H7 (cell line): ENCODE measurements at regions not wholly inside any gene's neighbourhood (a gene's known extent, or its start where the extent isn't known, plus 50 kb on each side); places are given as distances from the start of the nearest gene placed in this dataset.
"Not testable (repeated sequence)": the region's sequence is repeated elsewhere in the genome, so short reads cannot be mapped to it uniquely, and the experiment has no call there.

Source experiments
- DNase-seq: peaks from one replicate; pipeline ENCODE4 v3.0.0; 2012
- H3K27me3 ChIP-seq: 2 replicates; pipeline ENCODE4 v1.6.0; 2011; ENCODE audit warnings: mild to moderate bottlenecking, low read length; ENCODE audit not compliant: control insufficient read depth, insufficient read depth
- H3K36me3 ChIP-seq: replicated peaks from 2 replicates; pipeline ENCODE4 v1.5.1; 2011; ENCODE audit warnings: low read length; ENCODE audit not compliant: control insufficient read depth, insufficient read depth
- H3K4me3 ChIP-seq: 2 replicates; pipeline ENCODE4 v1.5.1; 2011; ENCODE audit warnings: low read depth, mild to moderate bottlenecking, control low read depth, low read length, moderate library complexity; ENCODE audit not compliant: insufficient read depth

- no peaks in the 10 kb centered on the region for H3K36me3 ChIP-seq
- H3K27me3 ChIP-seq: no peaks in the 10 kb centered on the region
- H3K4me3 ChIP-seq: no peak overlapping the region
- DNase-seq: no peak
Observed at GRCh38 chr1:170789063-170789462, 125.1 kb downstream of the PRRX1 start.

DNA sequence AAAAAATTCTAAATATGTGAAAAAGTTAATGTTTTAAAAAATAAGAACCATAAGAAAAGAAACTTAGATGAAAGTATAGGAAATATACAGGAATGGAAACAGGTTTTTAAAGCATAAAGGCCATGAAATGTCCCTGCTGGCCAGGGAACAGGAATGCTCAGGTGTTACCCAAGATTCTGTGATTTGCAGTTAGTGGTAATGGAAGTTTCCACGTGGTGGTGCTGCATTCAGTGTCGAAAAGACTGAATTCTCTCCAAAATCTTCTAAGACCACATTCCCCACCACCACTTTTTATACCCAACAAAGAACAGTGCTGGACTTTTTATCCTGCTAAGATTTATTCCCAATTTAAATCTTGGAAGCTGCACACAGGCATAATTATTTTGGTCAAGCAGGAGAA, 126.2 kb downstream of the PRRX1 start:
- DNase-seq: peak; percentile 10
- no peak overlapping the region for H3K4me3 ChIP-seq
- H3K27me3 ChIP-seq: no peaks in the 10 kb centered on the region
- no peaks in the 10 kb centered on the region for H3K36me3 ChIP-seq

DNA sequence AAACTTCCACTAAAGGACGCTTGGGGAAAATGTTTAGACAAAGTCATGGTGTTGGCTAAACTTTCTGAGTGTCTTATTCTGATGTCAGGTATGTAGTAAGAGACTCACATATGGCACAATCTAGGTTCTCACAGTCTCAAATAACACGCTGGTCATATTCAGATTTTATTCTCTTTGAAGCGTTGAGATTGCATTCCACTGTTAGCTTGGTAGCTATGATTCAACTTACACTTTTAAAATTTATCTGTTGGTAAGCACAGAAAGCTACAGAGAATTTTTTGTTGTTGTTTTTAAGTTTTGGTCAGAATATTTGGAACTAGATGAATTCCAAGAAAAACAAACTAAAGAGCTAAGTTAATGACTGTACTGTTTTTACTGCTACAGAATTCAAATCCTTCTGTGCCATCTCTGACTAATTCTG, 126.7 kb downstream of the PRRX1 start:
- no peak for DNase-seq
- no peaks in the 10 kb centered on the region for H3K27me3 ChIP-seq
- H3K4me3 ChIP-seq: no peak overlapping the region
- no peaks in the 10 kb centered on the region for H3K36me3 ChIP-seq

- Histone ChIP-seq H3K4me3 (no peak overlapping the region), H3K27me3 (no peaks in the 10 kb centered on the region), H3K36me3 (no peaks in the 10 kb centered on the region)
- no peak for DNase-seq
Observed at GRCh38 chr1:170791941-170792340, 128.0 kb downstream of the PRRX1 start.

DNA sequence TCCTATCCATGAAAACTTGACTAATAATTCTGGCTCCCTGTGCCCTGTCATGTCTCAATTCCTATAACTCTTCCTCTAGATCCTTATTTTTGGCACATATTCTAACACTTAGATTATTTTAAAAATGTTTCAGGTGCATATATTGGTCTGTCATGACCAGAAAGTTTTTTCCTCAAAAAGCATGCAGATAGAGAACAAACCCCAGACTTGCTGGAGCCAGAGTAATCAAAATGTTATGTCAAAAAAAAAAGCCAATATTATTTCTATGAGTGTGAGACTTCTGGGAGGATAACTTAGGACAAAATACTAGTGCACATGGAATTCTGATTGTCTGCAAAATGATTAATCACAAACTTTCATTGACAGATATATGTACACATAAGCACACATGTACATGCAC, 135.1 kb upstream of the MROH9 start:
- H3K36me3 ChIP-seq: no peaks in the 10 kb centered on the region
- no peak for DNase-seq
- no peaks in the 10 kb centered on the region for H3K27me3 ChIP-seq
- H3K4me3 ChIP-seq: no peak overlapping the region

- no peaks in the 10 kb centered on the region for H3K27me3 ChIP-seq
- H3K4me3 ChIP-seq: no peak overlapping the region
- H3K36me3 ChIP-seq: no peaks in the 10 kb centered on the region
- no peak for DNase-seq
Observed at GRCh38 chr1:170800812-170801211, 134.5 kb upstream of the MROH9 start.

DNA sequence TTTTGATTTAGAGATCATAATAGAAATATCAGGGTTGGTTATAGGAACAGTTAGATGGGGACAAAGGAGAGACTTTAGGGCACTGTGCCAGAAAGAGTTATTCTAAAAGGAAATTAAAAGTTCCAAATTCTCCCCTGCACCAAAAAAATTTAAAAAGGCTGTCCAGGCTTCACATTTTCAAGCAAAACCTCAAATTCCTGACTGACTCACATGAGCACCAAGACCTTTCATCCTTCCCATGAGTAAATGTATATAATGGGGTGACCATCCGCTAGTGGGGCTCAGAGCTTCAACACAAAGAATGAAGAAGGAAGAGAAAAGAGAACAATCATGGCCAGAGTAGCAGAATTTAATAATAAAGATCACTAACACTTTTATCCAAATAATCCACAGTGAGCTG, 131.6 kb upstream of the MROH9 start:
- DNase-seq: no peak
- H3K4me3 ChIP-seq: no peak overlapping the region
- H3K36me3 ChIP-seq: no peaks in the 10 kb centered on the region
- H3K27me3 ChIP-seq: no peaks in the 10 kb centered on the region

GRCh38 chr1:170804419-170804818, 130.9 kb upstream of the MROH9 start:
- Histone ChIP-seq H3K36me3 (no peaks in the 10 kb centered on the region), H3K27me3 (no peaks in the 10 kb centered on the region), H3K4me3 (no peak overlapping the region)
- no peak for DNase-seq

GRCh38 chr1:170804879-170805278, 130.5 kb upstream of the MROH9 start:
- H3K36me3 ChIP-seq: no peaks in the 10 kb centered on the region
- no peak overlapping the region for H3K4me3 ChIP-seq
- no peaks in the 10 kb centered on the region for H3K27me3 ChIP-seq
- DNase-seq: no peak

- H3K27me3 ChIP-seq: no peaks in the 10 kb centered on the region
- no peaks in the 10 kb centered on the region for H3K36me3 ChIP-seq
- no peak overlapping the region for H3K4me3 ChIP-seq
- DNase-seq: no peak
Observed at GRCh38 chr1:170806961-170807360, 128.4 kb upstream of the MROH9 start.

DNA sequence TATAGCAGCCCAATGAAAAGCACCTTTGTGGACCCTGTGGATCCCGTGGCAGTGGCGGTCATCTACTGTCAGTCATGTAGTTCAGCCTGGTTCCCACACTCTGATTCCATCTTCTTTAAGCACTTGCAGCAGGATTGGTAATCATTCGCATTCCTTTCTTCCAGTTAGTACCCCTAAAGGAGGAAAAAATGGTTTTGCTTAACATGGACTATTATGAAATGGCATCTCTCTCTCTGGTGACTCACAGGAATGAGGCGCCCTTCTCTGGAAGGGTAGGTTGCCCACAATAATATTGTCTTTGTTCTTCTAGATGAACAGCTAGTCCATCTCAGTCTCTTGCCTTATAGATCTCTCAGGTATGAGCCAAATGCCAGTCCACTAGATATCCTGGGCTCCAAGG, 127.9 kb upstream of the MROH9 start:
- H3K4me3 ChIP-seq: no peak overlapping the region
- no peaks in the 10 kb centered on the region for H3K36me3 ChIP-seq
- DNase-seq: no peak
- no peaks in the 10 kb centered on the region for H3K27me3 ChIP-seq

- no peaks in the 10 kb centered on the region for H3K27me3 ChIP-seq
- DNase-seq: no peak
- H3K4me3 ChIP-seq: no peak overlapping the region
- no peaks in the 10 kb centered on the region for H3K36me3 ChIP-seq
Observed at GRCh38 chr1:170808216-170808885, 127.0 kb upstream of the MROH9 start.

DNA sequence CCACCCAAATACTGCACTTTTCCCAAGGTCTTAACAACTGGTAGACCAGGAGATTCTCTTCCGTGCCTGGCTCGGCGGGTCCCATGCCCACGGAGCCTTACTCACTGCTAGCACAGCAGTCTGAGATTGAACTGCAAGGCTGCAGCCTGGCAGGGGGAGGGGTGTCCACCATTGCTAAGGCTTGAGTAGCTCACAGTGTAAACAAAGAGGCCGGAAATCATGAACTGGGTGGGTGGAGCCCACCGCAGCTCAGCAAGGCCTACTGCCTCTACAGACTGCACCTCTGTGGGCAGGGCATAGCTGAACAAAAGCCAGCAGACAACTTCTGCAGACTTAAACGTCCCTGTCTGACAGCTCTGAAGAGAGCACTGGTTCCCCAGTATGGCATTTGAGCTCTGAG, 124.3 kb upstream of the MROH9 start:
- not testable (repeated sequence) for H3K27me3 ChIP-seq, DNase-seq

GRCh38 chr1:170819781-170820180, 115.6 kb upstream of the MROH9 start:
- H3K36me3 ChIP-seq: no peaks in the 10 kb centered on the region
- H3K27me3 ChIP-seq: no peaks in the 10 kb centered on the region
- DNase-seq: no peak
- no peak overlapping the region for H3K4me3 ChIP-seq

More for the DNA sequence above, 124.3 kb upstream of the MROH9 start:
- not testable (repeated sequence) for H3K36me3 ChIP-seq, H3K4me3 ChIP-seq

- no peaks in the 10 kb centered on the region for H3K27me3 ChIP-seq
- no peak for DNase-seq
- H3K4me3 ChIP-seq: no peak overlapping the region
- no peaks in the 10 kb centered on the region for H3K36me3 ChIP-seq
Observed at GRCh38 chr1:170823120-170823519, 112.2 kb upstream of the MROH9 start.

GRCh38 chr1:170831276-170831675, 104.1 kb upstream of the MROH9 start:
- Histone ChIP-seq H3K4me3 (no peak overlapping the region), H3K27me3 (no peaks in the 10 kb centered on the region), H3K36me3 (no peaks in the 10 kb centered on the region)
- DNase-seq: no peak
